ENCODE measurements at regions not wholly inside any gene's neighbourhood (a gene's known extent, or its start where the extent isn't known, plus 50 kb on each side); places are given as distances from the start of the nearest gene placed in this dataset.

DNA sequence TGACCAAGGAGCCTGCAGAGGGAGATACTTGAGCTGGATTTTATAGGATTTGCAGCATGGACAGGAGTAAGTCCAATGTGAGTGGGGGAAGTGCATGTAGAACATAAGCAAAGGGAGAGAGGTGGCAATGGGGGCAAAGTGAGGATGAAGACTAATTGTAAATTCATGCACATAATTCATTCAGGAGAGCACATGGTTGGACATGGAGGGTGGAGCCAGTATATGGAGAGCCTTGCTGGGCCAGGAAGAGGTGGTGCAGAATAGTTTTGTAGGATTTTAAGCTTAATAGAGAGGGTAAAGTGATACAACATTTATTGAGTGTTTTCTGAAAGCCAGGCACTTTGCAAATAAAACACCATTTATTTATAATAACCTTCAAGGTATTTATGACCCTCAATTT, 274.3 kb upstream of the C11orf87 start:
- Histone ChIP-seq H2BK12ac (ENCODE audit: low read depth, low read length) (no peak overlapping the region), H2BK15ac (ENCODE audit: low read length) (no peak overlapping the region), H3K14ac (ENCODE audit: insufficient read length) (no peak overlapping the region), H3K9me3 (ENCODE audit: insufficient read depth in 2 of 2, low read depth in 1 of 2, low read length in 1 of 2) (no peaks in the 10 kb centered on the region; a peak in 1 of 4 replicates), H3K79me1 (ENCODE audit: low read depth, low read length) (no peaks in the 10 kb centered on the region), H2AK5ac (ENCODE audit: low read depth, low read length) (no peak overlapping the region), H3K36me3 (ENCODE audit: control insufficient read depth in 2 of 4, insufficient read depth in 4 of 4, low read length in 3 of 4) (no peaks in the 10 kb centered on the region), H4K91ac (replicated peaks; ENCODE audit: insufficient read length, low read length) (no peak overlapping the region), H3K79me2 (ENCODE audit: control insufficient read depth in 1 of 2, insufficient read depth in 2 of 2, low read length in 2 of 2) (no peaks in the 10 kb centered on the region), H3K4ac (replicated peaks; ENCODE audit: insufficient read length, low read depth, low read length) (no peak overlapping the region), H3K23ac (ENCODE audit: insufficient read length) (no peak overlapping the region), H3K9ac (replicated peaks in 1 of 4; ENCODE audit: extremely low read depth in 1 of 4, low read depth in 3 of 4, low read length in 3 of 4) (no peak overlapping the region), H3K4me3 (ENCODE audit: extremely low read depth in 1 of 4, insufficient read depth in 2 of 4, low read depth in 3 of 4, low read length in 4 of 4) (no peak overlapping the region), H3K18ac (ENCODE audit: extremely low read depth, low read length) (no peak overlapping the region), H3K56ac (replicated peaks; ENCODE audit: insufficient read length, low read depth, low read length) (no peak overlapping the region), H2BK120ac (replicated peaks; ENCODE audit: low read depth, low read length) (no peak overlapping the region), H2AFZ (ENCODE audit: low read length) (no peak overlapping the region), H2BK5ac (ENCODE audit: low read depth, low read length) (no peak overlapping the region), H2BK20ac (ENCODE audit: low read length) (no peak overlapping the region), H4K5ac (ENCODE audit: insufficient read length, low read depth, low read length) (no peak overlapping the region), H4K20me1 (replicated peaks in 1 of 2; ENCODE audit: control insufficient read depth in 1 of 2, insufficient read depth in 2 of 2, low read length in 2 of 2) (no peaks in the 10 kb centered on the region), H3K27me3 (replicated peaks in 1 of 4; ENCODE audit: control insufficient read depth in 3 of 4, extremely low read depth in 1 of 4, insufficient read depth in 3 of 4, low read length in 3 of 4) (no peaks in the 10 kb centered on the region), H4K8ac (ENCODE audit: extremely low read depth, insufficient read depth, low read length) (no peak overlapping the region), H3K4me1 (replicated peaks in 1 of 4; ENCODE audit: control insufficient read depth in 3 of 4, insufficient read depth in 4 of 4, low read length in 3 of 4) (peaks cover 0 to 4% (median 0%) of the 10 kb centered on the region in 4 experiments; a peak in 1 of 7 replicates), H3K27ac (ENCODE audit: low read depth, low read length) (no peak overlapping the region), H3K4me2 (ENCODE audit: insufficient read depth in 1 of 2, low read depth in 2 of 2, low read length in 2 of 2) (no peak overlapping the region), H3K23me2 (ENCODE audit: low read depth, low read length) (no peaks in the 10 kb centered on the region)
- no peak for DNase-seq (ENCODE audit: low read depth in 1 of 2, low spot score in 2 of 2)
- ChIA-PET CTCF (ENCODE audit: partially characterized antibody) (interaction anchor here (1.4 kb wide), 1 partner anchor 278 kb away, joined by 3 read pairs; no protein-coding TSS in a partner anchor), POLR2A (ENCODE audit: partially characterized antibody) (no interaction called here)
- no peak for FAIRE-seq
- TF ChIP-seq RNF2 (IDR thresholded peaks at IDR 0.05; ENCODE audit: borderline replicate concordance, low read depth, low read length, missing control alignments, poor library complexity, severe bottlenecking) (no peak), JUND (IDR thresholded peaks at IDR 0.05; ENCODE audit: low read length) (no peak), EGR1 (IDR thresholded peaks at IDR 0.05; ENCODE audit: borderline replicate concordance, low read depth, low read length) (no peak), KDM5A (IDR thresholded peaks at IDR 0.05; ENCODE audit: low read length) (no peak), ASH2L (IDR thresholded peaks at IDR 0.05; ENCODE audit: low read length) (no peak), SUZ12 (IDR thresholded peaks at IDR 0.05; ENCODE audit: low read length) (no peak), PHF8 (conservative IDR thresholded peaks at IDR 0.05; ENCODE audit: low read depth, low read length) (no peak), POLR2AphosphoS5 (IDR thresholded peaks at IDR 0.05; ENCODE audit: low read depth, low read length) (no peak), CTBP2 (IDR thresholded peaks at IDR 0.05; ENCODE audit: borderline replicate concordance, insufficient read depth, insufficient read length, low read length) (no peak), TCF12 (IDR thresholded peaks at IDR 0.05; ENCODE audit: low read depth, low read length) (no peak), RBBP5 (IDR thresholded peaks at IDR 0.05; ENCODE audit: borderline replicate concordance, low read depth, low read length) (no peak)
- TF ChIP-seq, protein P1, sequence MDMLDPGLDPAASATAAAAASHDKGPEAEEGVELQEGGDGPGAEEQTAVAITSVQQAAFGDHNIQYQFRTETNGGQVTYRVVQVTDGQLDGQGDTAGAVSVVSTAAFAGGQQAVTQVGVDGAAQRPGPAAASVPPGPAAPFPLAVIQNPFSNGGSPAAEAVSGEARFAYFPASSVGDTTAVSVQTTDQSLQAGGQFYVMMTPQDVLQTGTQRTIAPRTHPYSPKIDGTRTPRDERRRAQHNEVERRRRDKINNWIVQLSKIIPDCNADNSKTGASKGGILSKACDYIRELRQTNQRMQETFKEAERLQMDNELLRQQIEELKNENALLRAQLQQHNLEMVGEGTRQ (IDR thresholded peaks at IDR 0.05; ENCODE audit: low read length) = no peak
- TF ChIP-seq, protein P2, sequence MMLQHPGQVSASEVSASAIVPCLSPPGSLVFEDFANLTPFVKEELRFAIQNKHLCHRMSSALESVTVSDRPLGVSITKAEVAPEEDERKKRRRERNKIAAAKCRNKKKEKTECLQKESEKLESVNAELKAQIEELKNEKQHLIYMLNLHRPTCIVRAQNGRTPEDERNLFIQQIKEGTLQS (IDR thresholded peaks at IDR 0.05; ENCODE audit: insufficient read depth, low read depth, low read length) = no peak
